HCT116 (cell line): ENCODE measurements at regions not wholly inside any gene's neighbourhood (a gene's known extent, or its start where the extent isn't known, plus 50 kb on each side); places are given as distances from the start of the nearest gene placed in this dataset.

ENCODE experiments used
- EGR1 ChIP-seq: IDR thresholded peaks from 2 replicates; pipeline ENCODE4 v1.6.1; 2012; ENCODE audit warnings: low read depth
- EZH2 ChIP-seq: fragments of 200-600 bp; sonication (generic); IDR thresholded peaks from 2 replicates; pipeline ENCODE4 v1.6.1; 2017; ENCODE audit warnings: antibody characterized with exemption, mixed run types
- JUND ChIP-seq: IDR thresholded peaks from 2 replicates; pipeline ENCODE4 v1.6.1; 2012
- POLR2AphosphoS5 ChIP-seq: IDR thresholded peaks from 2 replicates; pipeline ENCODE4 v1.6.1; 2011; ENCODE audit warnings: mild to moderate bottlenecking, low read depth, low read length, moderate library complexity
- RAD21 ChIP-seq: IDR thresholded peaks from 2 replicates; pipeline ENCODE4 v1.6.1; 2012; ENCODE audit warnings: low read depth, mild to moderate bottlenecking
- SP1 ChIP-seq: IDR thresholded peaks from 2 replicates; pipeline ENCODE4 v1.6.1; 2012; ENCODE audit warnings: low read depth
- TCF7L2 ChIP-seq: IDR thresholded peaks from 2 replicates; pipeline ENCODE4 v1.7.0; 2011; ENCODE audit warnings: borderline replicate concordance, inconsistent platforms; ENCODE audit not compliant: insufficient read depth, insufficient read length; ENCODE audit errors: extremely low read depth
- YY1 ChIP-seq: IDR thresholded peaks from 2 replicates; pipeline ENCODE4 v1.6.1; 2011; ENCODE audit warnings: low read length, low read depth, moderate library complexity, mild to moderate bottlenecking; ENCODE audit not compliant: insufficient replicate concordance; ENCODE audit errors: extremely low read depth
- ZFX ChIP-seq: fragments of 450-650 bp; IDR thresholded peaks from 2 replicates; pipeline ENCODE4 v1.6.1; 2017
- TF ChIP-seq, protein P1 (sequence below), 3 experiments: fragments of 200-600 bp in 1 of 3; sonication (generic) in 1 of 3; IDR thresholded peaks in 2 of 3; conservative IDR thresholded peaks in 1 of 3; 2 replicates each; pipeline ENCODE4 v1.5.1; 2012 to 2017; ENCODE audit warnings: low read depth in 2 of 3, low read length in 2 of 3, antibody characterized with exemption in 1 of 3, borderline replicate concordance in 1 of 3, control low read depth in 1 of 3, mild to moderate bottlenecking in 1 of 3, mixed read lengths in 1 of 3, mixed run types in 1 of 3, moderate library complexity in 1 of 3; ENCODE audit not compliant: insufficient read depth in 1 of 3
- TF ChIP-seq, protein P2 (sequence below): IDR thresholded peaks from 2 replicates; pipeline ENCODE4 v1.6.1; 2011; ENCODE audit warnings: mild to moderate bottlenecking, low read length, moderate library complexity; ENCODE audit not compliant: insufficient replicate concordance; ENCODE audit errors: extremely low read depth
- TF ChIP-seq, protein P3 (sequence below): IDR thresholded peaks from 2 replicates; pipeline ENCODE4 v1.6.1; 2012

DNA sequence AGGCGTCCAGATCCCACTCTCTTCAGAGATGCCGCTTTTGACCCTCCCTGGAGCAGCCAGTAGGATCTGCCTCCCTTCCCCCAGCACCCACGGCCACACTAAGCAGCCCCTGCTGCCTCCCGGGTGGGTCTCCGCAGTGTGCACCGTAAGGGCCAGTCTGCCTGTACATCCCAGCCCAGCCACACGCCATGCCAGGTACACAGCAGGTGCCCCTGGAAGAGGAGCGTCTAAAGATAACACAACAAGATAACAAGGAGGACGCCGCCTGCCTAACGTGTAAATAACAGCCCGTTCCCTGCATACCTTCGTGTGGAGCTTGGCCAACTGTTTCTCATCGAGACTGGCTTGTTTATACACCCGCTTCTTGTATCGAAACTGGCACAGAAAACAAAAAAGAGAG lies 139.4 kb downstream of the SHANK2 start:
- TF ChIP-seq, protein P1, sequence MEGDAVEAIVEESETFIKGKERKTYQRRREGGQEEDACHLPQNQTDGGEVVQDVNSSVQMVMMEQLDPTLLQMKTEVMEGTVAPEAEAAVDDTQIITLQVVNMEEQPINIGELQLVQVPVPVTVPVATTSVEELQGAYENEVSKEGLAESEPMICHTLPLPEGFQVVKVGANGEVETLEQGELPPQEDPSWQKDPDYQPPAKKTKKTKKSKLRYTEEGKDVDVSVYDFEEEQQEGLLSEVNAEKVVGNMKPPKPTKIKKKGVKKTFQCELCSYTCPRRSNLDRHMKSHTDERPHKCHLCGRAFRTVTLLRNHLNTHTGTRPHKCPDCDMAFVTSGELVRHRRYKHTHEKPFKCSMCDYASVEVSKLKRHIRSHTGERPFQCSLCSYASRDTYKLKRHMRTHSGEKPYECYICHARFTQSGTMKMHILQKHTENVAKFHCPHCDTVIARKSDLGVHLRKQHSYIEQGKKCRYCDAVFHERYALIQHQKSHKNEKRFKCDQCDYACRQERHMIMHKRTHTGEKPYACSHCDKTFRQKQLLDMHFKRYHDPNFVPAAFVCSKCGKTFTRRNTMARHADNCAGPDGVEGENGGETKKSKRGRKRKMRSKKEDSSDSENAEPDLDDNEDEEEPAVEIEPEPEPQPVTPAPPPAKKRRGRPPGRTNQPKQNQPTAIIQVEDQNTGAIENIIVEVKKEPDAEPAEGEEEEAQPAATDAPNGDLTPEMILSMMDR (IDR thresholded peaks at IDR 0.05 in 2 of 3, conservative IDR thresholded peaks at IDR 0.05 in 1 of 3; ENCODE audit: borderline replicate concordance in 1 of 3, insufficient read depth in 1 of 3, low read depth in 2 of 3, low read length in 2 of 3): no peak
- TF ChIP-seq, protein P2, sequence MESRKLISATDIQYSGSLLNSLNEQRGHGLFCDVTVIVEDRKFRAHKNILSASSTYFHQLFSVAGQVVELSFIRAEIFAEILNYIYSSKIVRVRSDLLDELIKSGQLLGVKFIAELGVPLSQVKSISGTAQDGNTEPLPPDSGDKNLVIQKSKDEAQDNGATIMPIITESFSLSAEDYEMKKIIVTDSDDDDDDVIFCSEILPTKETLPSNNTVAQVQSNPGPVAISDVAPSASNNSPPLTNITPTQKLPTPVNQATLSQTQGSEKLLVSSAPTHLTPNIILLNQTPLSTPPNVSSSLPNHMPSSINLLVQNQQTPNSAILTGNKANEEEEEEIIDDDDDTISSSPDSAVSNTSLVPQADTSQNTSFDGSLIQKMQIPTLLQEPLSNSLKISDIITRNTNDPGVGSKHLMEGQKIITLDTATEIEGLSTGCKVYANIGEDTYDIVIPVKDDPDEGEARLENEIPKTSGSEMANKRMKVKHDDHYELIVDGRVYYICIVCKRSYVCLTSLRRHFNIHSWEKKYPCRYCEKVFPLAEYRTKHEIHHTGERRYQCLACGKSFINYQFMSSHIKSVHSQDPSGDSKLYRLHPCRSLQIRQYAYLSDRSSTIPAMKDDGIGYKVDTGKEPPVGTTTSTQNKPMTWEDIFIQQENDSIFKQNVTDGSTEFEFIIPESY: no peak
- no peak for TF ChIP-seq EZH2
- TF ChIP-seq RAD21: no peak
- TF ChIP-seq, protein P3, sequence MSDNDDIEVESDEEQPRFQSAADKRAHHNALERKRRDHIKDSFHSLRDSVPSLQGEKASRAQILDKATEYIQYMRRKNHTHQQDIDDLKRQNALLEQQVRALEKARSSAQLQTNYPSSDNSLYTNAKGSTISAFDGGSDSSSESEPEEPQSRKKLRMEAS: no peak
- TF ChIP-seq ZFX: no peak
- TF ChIP-seq POLR2AphosphoS5: no peak
- no peak for TF ChIP-seq JUND
- no peak for TF ChIP-seq YY1
- no peak for TF ChIP-seq SP1
- no peak for TF ChIP-seq TCF7L2
- TF ChIP-seq EGR1: no peak
